AG09319 (cell line): ENCODE measurements at regions not wholly inside any gene's neighbourhood (a gene's known extent, or its start where the extent isn't known, plus 50 kb on each side); places are given as distances from the start of the nearest gene placed in this dataset.

Experiments
- DNase-seq: peaks from one replicate; pipeline ENCODE4 v3.0.0-alpha.2; 2010; ENCODE audit warnings: low read depth; ENCODE audit errors: extremely low read depth
- TF ChIP-seq, protein P1 (sequence below): IDR thresholded peaks from 2 replicates; pipeline ENCODE4 v1.5.1; 2011; ENCODE audit warnings: low read depth, mild to moderate bottlenecking, inconsistent platforms, low read length, moderate library complexity

GRCh38 chr20:17884307-17885003 lies 84.1 kb downstream of the SNX5 start:
- DNase-seq: no peak
- TF ChIP-seq, protein P1, sequence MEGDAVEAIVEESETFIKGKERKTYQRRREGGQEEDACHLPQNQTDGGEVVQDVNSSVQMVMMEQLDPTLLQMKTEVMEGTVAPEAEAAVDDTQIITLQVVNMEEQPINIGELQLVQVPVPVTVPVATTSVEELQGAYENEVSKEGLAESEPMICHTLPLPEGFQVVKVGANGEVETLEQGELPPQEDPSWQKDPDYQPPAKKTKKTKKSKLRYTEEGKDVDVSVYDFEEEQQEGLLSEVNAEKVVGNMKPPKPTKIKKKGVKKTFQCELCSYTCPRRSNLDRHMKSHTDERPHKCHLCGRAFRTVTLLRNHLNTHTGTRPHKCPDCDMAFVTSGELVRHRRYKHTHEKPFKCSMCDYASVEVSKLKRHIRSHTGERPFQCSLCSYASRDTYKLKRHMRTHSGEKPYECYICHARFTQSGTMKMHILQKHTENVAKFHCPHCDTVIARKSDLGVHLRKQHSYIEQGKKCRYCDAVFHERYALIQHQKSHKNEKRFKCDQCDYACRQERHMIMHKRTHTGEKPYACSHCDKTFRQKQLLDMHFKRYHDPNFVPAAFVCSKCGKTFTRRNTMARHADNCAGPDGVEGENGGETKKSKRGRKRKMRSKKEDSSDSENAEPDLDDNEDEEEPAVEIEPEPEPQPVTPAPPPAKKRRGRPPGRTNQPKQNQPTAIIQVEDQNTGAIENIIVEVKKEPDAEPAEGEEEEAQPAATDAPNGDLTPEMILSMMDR: no peak

- DNase-seq: no peak
- TF ChIP-seq, protein P1: no peak; the same call in 1 of the 2 replicates
These were observed 84.8 kb downstream of the SNX5 start for GRCh38 chr20:17883592-17884306.

DNA sequence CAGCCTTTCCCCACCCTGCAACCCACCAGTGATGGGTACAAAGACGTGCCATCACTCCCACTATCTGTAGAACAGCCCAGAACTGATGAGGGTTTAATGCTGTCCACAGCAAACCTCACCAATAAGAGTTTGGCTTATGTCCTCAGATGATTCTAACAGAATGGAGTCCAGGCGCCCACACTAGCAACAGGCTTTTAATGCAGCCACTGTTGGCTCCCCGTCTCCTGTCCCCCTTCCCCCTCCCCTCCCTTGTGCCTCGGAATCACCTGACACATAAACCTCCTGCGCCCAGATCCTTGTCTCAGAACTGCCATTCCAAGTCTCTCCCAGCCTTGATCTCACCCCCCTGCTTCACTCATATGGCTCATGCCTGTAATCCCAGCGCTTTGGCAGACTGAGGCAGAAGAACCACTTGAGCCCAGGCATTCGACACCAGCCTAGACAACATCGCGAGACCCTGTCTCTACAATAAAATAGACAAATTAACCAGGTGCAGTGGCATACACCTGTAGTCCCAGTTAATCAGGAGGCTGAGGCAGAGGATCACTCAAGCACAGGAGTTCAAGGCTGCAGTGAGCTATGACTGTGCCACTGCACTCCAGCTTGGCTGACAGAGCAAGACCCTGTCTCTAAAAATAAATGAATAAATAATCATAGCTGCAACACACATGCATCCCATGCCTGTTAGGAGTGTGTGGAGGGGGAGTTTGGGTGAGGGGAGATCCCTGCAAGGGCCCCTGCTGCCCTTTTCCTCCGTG lies 85.6 kb downstream of the SNX5 start:
- no peak for DNase-seq
- TF ChIP-seq, protein P1: no peak

DNA sequence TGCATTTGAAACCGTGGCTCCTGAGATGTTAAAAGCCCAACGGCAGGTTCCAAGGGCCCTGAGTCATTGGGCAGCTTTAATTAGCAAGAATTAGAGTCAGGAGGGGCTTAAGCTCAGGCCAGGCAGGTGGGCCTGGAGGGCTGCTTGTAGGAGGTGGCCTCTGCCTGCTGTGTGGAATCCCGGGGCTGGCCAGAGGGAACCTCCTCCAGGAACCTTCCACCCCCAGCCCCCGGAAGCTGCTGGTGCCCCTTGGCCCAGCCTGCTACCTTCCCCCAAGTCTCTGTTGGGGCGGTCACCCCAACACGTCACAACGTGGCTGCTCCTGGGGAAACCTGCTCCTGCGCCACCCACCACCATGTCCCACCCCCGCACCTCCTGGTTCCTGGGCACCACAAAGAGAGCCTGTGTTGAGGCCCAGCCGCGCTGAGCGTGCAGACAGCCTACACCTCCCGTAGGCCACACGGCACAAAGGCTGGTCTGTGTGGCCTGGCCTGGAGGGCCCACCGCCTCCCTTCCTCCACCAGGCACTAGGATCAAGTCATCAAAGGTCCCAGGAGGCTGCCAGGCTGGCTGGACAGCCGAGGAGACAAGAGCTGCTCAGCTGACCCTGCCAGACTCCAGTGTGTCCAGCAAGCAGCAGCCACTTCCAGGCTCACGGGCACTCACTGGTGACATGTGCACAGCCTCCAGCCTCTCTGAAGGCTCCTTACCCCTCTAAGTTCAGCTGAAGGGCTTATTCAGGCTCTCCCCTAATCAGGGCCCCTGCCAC lies 86.3 kb downstream of the SNX5 start:
- DNase-seq: no peak
- TF ChIP-seq, protein P1: no peak

GRCh38 chr20:17881741-17882064 lies 86.9 kb downstream of the SNX5 start:
- DNase-seq: no peak
- TF ChIP-seq, protein P1: no peak

DNA sequence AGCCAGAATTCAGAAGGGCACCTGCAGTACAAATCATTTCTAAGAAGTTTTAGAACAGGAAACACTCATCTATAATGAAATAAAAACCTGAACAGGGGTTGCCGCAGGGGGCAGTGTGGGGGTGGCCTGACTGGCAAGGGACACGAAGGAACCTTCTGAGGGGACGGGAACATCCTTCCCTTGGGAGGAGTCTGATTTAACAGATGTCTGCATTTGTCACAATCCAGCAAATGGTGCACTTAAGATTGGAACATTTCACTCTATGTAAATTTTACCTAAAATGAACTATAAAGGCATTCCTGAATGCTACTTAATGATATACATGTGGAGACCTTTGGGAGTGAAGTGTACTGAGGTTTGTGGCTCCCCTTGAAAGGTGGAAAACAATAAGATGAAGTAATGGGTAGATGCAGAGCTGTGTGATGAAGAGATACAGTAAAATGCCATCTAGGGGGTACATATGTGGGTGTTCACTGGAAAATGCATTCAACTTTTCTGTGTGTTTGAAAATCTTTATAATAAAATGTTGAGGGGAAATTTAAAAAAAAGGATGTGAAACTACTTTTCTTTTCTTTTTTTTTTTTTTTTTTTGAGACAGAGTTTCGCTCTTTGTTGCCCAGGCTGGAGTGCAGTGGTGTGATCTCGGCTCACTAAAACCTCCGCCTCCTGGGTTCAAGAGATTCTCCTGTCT lies 89.5 kb downstream of the SNX5 start:
- DNase-seq: no peak
- TF ChIP-seq, protein P1: no peak
